ENCODE measurements at regions not wholly inside any gene's neighbourhood (a gene's known extent, or its start where the extent isn't known, plus 50 kb on each side); places are given as distances from the start of the nearest gene placed in this dataset.
A peak's percentile ranks its signal among the peaks of the same experiment; 100 is the strongest.

DNA sequence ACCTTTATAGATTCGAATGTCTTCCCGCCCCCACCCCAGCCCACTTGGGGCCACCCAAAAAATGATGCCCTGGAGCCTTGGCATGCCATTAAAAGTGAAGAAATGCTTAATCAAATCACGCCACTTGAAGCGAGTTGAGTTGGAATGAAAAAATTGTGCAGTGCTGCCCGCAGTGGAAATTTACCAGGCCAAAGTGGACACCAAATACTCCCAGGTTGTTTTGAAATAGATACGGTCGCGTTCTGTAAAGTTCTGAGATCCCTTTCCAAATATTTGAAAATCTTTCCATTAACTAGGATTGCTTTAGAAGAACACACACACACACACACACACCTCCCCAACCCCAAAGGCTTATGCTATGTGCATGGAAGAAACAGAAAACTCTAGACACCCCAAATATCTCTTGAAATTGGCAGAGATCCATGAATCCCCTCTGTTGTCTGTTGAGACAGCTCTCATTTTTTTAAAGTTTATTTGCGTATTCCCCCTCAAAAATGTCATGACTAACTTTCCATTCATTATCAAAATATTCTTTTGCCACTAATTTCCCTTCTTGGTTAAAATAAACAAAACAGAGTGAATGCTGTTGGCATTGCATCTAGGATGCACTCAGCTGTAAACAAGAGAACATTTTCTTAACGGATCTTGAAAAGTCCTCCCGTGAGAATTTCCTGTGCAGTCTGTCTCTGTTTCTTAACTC is 142.3 kb upstream of the KCNE2 start:
- H3K4me1 ChIP-seq (ENCODE audit: control insufficient read depth in 5 of 5, insufficient read depth in 5 of 5, low read length in 5 of 5): peaks cover 0 to 5% (median 3%) of the 10 kb centered on the region in 5 donors
- WGBS, 2 donors: 72 to 83% methylated on average over 11 of the region's 11 CpGs
- H3K36me3 ChIP-seq (ENCODE audit: control insufficient read depth in 4 of 4, insufficient read depth in 4 of 4, low read length in 4 of 4): no peaks in the 10 kb centered on the region

DNA sequence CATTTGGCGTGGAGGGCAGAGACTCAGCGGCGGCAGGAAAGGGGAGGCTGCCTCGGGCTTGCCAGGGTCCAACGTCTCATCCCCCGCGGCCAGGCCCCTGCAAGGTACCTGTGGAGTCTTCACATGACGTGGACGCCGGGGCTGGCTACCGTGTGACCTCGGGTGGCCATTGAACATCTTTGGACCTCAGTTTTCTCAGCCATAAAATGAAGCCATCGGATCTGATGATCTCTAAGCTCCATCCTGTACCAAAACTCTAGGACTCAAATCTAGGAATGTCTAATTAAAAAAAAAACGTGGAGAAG is 141.8 kb upstream of the KCNE2 start:
- no peak overlapping the region for H3K9ac ChIP-seq (ENCODE audit: insufficient read depth in 1 of 2, low read length in 2 of 2)
- peaks cover 0 to 3% (median 0%) of the 10 kb centered on the region in 5 donors for H3K4me1 ChIP-seq (ENCODE audit: control insufficient read depth in 5 of 5, insufficient read depth in 5 of 5, low read length in 5 of 5)
- H3K4me3 ChIP-seq: no peak overlapping the region
- H3K9me3 ChIP-seq (ENCODE audit: control insufficient read depth in 4 of 4, insufficient read depth in 3 of 4, low read length in 3 of 4): no peaks in the 10 kb centered on the region
- ATAC-seq (ENCODE audit: insufficient read depth, low FRiP score) (no peak), DNase-seq (no peak)
- 83 to 88% methylated on average over 14 of the region's 14 CpGs for WGBS, 2 donors
- TF ChIP-seq, protein P1, sequence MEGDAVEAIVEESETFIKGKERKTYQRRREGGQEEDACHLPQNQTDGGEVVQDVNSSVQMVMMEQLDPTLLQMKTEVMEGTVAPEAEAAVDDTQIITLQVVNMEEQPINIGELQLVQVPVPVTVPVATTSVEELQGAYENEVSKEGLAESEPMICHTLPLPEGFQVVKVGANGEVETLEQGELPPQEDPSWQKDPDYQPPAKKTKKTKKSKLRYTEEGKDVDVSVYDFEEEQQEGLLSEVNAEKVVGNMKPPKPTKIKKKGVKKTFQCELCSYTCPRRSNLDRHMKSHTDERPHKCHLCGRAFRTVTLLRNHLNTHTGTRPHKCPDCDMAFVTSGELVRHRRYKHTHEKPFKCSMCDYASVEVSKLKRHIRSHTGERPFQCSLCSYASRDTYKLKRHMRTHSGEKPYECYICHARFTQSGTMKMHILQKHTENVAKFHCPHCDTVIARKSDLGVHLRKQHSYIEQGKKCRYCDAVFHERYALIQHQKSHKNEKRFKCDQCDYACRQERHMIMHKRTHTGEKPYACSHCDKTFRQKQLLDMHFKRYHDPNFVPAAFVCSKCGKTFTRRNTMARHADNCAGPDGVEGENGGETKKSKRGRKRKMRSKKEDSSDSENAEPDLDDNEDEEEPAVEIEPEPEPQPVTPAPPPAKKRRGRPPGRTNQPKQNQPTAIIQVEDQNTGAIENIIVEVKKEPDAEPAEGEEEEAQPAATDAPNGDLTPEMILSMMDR (IDR thresholded peaks at IDR 0.05; ENCODE audit: control extremely low read depth, extremely low read depth): no peak
- peak overlapping the region in 1 of 2 donors; percentile 13 for H3K27ac ChIP-seq (ENCODE audit: low read depth in 1 of 2, low read length in 1 of 2)
- no peaks in the 10 kb centered on the region for H3K36me3 ChIP-seq (ENCODE audit: control insufficient read depth in 4 of 4, insufficient read depth in 4 of 4, low read length in 4 of 4)
- no peaks in the 10 kb centered on the region for H3K27me3 ChIP-seq (ENCODE audit: control insufficient read depth in 3 of 3, insufficient read depth in 3 of 3, low read length in 2 of 3)

More for the DNA sequence above, 142.3 kb upstream of the KCNE2 start:
- peak in 2 of 3 donors; percentile 21 to 39 for DNase-seq
- no peak overlapping the region for H3K9ac ChIP-seq (ENCODE audit: insufficient read depth in 1 of 2, low read length in 2 of 2)
- no peak overlapping the region for H3K4me3 ChIP-seq
- ATAC-seq (ENCODE audit: insufficient read depth, low FRiP score): no peak
- TF ChIP-seq, protein P1 (IDR thresholded peaks at IDR 0.05; ENCODE audit: control extremely low read depth, extremely low read depth): no peak
- H3K9me3 ChIP-seq (ENCODE audit: control insufficient read depth in 4 of 4, insufficient read depth in 3 of 4, low read length in 3 of 4): no peaks in the 10 kb centered on the region
- peak overlapping the region in 1 of 2 donors; percentile 13 for H3K27ac ChIP-seq (ENCODE audit: low read depth in 1 of 2, low read length in 1 of 2)
- H3K27me3 ChIP-seq (ENCODE audit: control insufficient read depth in 3 of 3, insufficient read depth in 3 of 3, low read length in 2 of 3): no peaks in the 10 kb centered on the region

DNA sequence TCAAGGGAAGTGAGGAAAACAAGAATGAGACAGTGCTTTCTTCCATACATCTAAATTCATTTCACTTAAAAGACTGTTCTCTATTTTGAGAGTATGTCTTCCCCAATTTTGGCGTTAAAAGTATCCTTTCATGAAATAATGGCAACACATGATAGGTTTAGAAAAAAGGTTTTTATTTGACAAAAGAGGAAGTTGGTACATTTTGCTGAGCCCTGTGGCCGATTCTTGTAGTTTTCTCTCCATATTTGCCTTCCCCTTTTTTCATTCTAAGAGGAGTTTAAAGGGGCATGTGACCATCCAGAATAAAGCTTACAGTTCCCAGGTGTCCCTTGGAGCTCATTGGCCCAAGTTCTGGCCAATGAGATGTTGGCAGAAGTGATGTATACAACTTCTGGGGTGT is 140.4 kb upstream of the KCNE2 start:
- Histone ChIP-seq H3K27ac (ENCODE audit: low read depth in 1 of 2, low read length in 1 of 2) (no peak overlapping the region), H3K4me1 (ENCODE audit: control insufficient read depth in 5 of 5, insufficient read depth in 5 of 5, low read length in 5 of 5) (peaks cover 0 to 5% (median 0%) of the 10 kb centered on the region in 5 donors), H3K9me3 (ENCODE audit: control insufficient read depth in 4 of 4, insufficient read depth in 3 of 4, low read length in 3 of 4) (peaks cover 0 to 1% (median 0%) of the 10 kb centered on the region in 4 donors), H3K27me3 (ENCODE audit: control insufficient read depth in 3 of 3, insufficient read depth in 3 of 3, low read length in 2 of 3) (no peaks in the 10 kb centered on the region), H3K4me3 (no peak overlapping the region), H3K36me3 (ENCODE audit: control insufficient read depth in 4 of 4, insufficient read depth in 4 of 4, low read length in 4 of 4) (no peaks in the 10 kb centered on the region), H3K9ac (ENCODE audit: insufficient read depth in 1 of 2, low read length in 2 of 2) (no peak overlapping the region)
- WGBS, 2 donors: 36 to 63% methylated on average over 2 of the region's 2 CpGs
- TF ChIP-seq, protein P1 (IDR thresholded peaks at IDR 0.05; ENCODE audit: control extremely low read depth, extremely low read depth): no peak
- ATAC-seq (ENCODE audit: insufficient read depth, low FRiP score): no peak
- DNase-seq: no peak
